H9 (cell line): ENCODE measurements at regions not wholly inside any gene's neighbourhood (a gene's known extent, or its start where the extent isn't known, plus 50 kb on each side); places are given as distances from the start of the nearest gene placed in this dataset.

Experiments used
- DNase-seq: peaks from one replicate; pipeline ENCODE4 v3.0.0-alpha.2; 2017
- H2AFZ ChIP-seq: one replicate; pipeline ENCODE4 v1.6.1; 2013; ENCODE audit warnings: mild to moderate bottlenecking, low read length, control low read depth, moderate library complexity
- H2AK5ac ChIP-seq: 2 replicates; pipeline ENCODE4 v1.6.1; 2013; ENCODE audit warnings: low read length, control low read depth, mixed read lengths; ENCODE audit not compliant: insufficient read length
- H2BK120ac ChIP-seq: one replicate; pipeline ENCODE4 v1.6.1; 2013; ENCODE audit warnings: low read depth, mild to moderate bottlenecking, low read length, control low read depth, inconsistent platforms; ENCODE audit not compliant: poor library complexity, severe bottlenecking
- H2BK12ac ChIP-seq: 2 replicates; pipeline ENCODE4 v1.6.1; 2013; ENCODE audit warnings: low read length, control low read depth, mixed read lengths, low read depth; ENCODE audit not compliant: insufficient read length
- H2BK15ac ChIP-seq: 2 replicates; pipeline ENCODE4 v1.6.1; 2013; ENCODE audit warnings: low read depth, low read length, control low read depth
- H2BK20ac ChIP-seq: one replicate; pipeline ENCODE4 v1.6.1; 2013; ENCODE audit warnings: low read depth, mild to moderate bottlenecking, low read length, control low read depth, inconsistent platforms; ENCODE audit not compliant: poor library complexity, severe bottlenecking
- H2BK5ac ChIP-seq: 2 replicates; pipeline ENCODE4 v1.6.1; 2013; ENCODE audit warnings: low read length, control low read depth, mixed read lengths; ENCODE audit not compliant: insufficient read length
- H3K14ac ChIP-seq: 2 replicates; pipeline ENCODE4 v1.6.1; 2013; ENCODE audit warnings: low read length, control low read depth; ENCODE audit not compliant: insufficient read depth
- H3K18ac ChIP-seq: 2 replicates; pipeline ENCODE4 v1.6.1; 2013; ENCODE audit warnings: low read depth, mild to moderate bottlenecking, mixed read lengths, low read length, control low read depth; ENCODE audit not compliant: insufficient read length
- H3K23ac ChIP-seq: 2 replicates; pipeline ENCODE4 v1.6.1; 2013; ENCODE audit warnings: low read length, control low read depth, mixed read lengths, low read depth; ENCODE audit not compliant: insufficient read length
- H3K23me2 ChIP-seq: 2 replicates; pipeline ENCODE4 v1.6.1; 2013; ENCODE audit warnings: low read depth, mild to moderate bottlenecking, mixed read lengths, low read length, control low read depth; ENCODE audit not compliant: insufficient read length, poor library complexity, severe bottlenecking
- H3K27ac ChIP-seq: 2 replicates; pipeline ENCODE4 v1.5.1; 2013; ENCODE audit warnings: low read length, control low read depth, mixed read lengths, low read depth; ENCODE audit not compliant: insufficient read length
- H3K27me3 ChIP-seq: 2 replicates; pipeline ENCODE4 v1.6.1; 2013; ENCODE audit warnings: low read length, control low read depth, inconsistent platforms; ENCODE audit not compliant: insufficient read depth
- H3K4ac ChIP-seq: 2 replicates; pipeline ENCODE4 v1.6.1; 2013; ENCODE audit warnings: low read depth, mild to moderate bottlenecking, control low read depth, inconsistent platforms, low read length, moderate library complexity
- H3K4me1 ChIP-seq: 2 replicates; pipeline ENCODE4 v1.6.1; 2013; ENCODE audit warnings: low read length, control low read depth, inconsistent platforms; ENCODE audit not compliant: insufficient read depth
- H3K4me2 ChIP-seq: 2 replicates; pipeline ENCODE4 v1.6.1; 2013; ENCODE audit warnings: low read length, control low read depth, mixed read lengths; ENCODE audit not compliant: insufficient read length, insufficient read depth
- H3K56ac ChIP-seq: 2 replicates; pipeline ENCODE4 v1.6.1; 2013; ENCODE audit warnings: low read depth, mild to moderate bottlenecking, mixed read lengths, low read length, control low read depth; ENCODE audit not compliant: insufficient read length
- H3K79me1 ChIP-seq: 2 replicates; pipeline ENCODE4 v1.6.1; 2013; ENCODE audit warnings: low read depth, mild to moderate bottlenecking, moderate library complexity, low read length, control low read depth, inconsistent platforms; ENCODE audit not compliant: insufficient read depth, poor library complexity, severe bottlenecking
- H3K79me2 ChIP-seq: 2 replicates; pipeline ENCODE4 v1.6.1; 2013; ENCODE audit warnings: low read length, control low read depth, inconsistent platforms; ENCODE audit not compliant: insufficient read depth
- H3K9ac ChIP-seq: 2 replicates; pipeline ENCODE4 v1.6.1; 2013; ENCODE audit warnings: low read length, control low read depth, mixed read lengths; ENCODE audit not compliant: insufficient read length; ENCODE audit errors: extremely low read depth
- H3K9me3 ChIP-seq: one replicate; pipeline ENCODE4 v1.6.1; 2013; ENCODE audit warnings: low read depth, low read length, inconsistent platforms; ENCODE audit not compliant: control insufficient read depth
- H3T11ph ChIP-seq: one replicate; pipeline ENCODE4 v1.6.1; 2013; ENCODE audit warnings: mild to moderate bottlenecking, low read length, control low read depth, inconsistent platforms
- H4K20me1 ChIP-seq: one replicate; pipeline ENCODE4 v1.6.1; 2013; ENCODE audit not compliant: control insufficient read depth, insufficient read length, insufficient read depth
- H4K5ac ChIP-seq: 2 replicates; pipeline ENCODE4 v1.6.1; 2013; ENCODE audit warnings: low read depth, mild to moderate bottlenecking, mixed read lengths, low read length, control low read depth; ENCODE audit not compliant: insufficient read length
- H4K8ac ChIP-seq: replicated peaks from 2 replicates; pipeline ENCODE4 v1.6.1; 2013; ENCODE audit warnings: low read length, control low read depth, mixed read lengths, low read depth; ENCODE audit not compliant: insufficient read length
- H4K91ac ChIP-seq: 2 replicates; pipeline ENCODE4 v1.6.1; 2013; ENCODE audit warnings: low read depth, mild to moderate bottlenecking, moderate library complexity, mixed read lengths, low read length, control low read depth; ENCODE audit not compliant: insufficient read length
- H3K27ac Mint-ChIP-seq, 3 experiments: 2 replicates in 2 of 3; 3 replicates in 1 of 3; pipeline ENCODE4 v1.8.0; 2020 to 2021; ENCODE audit warnings: mixed read lengths in 3 of 3, mild to moderate bottlenecking in 1 of 3, moderate library complexity in 1 of 3
- H3K27me3 Mint-ChIP-seq: 2 replicates; pipeline ENCODE4 v1.8.0; 2021; ENCODE audit warnings: low read depth, mild to moderate bottlenecking, moderate library complexity, mixed read lengths
- H3K36me3 Mint-ChIP-seq, 3 experiments: 2 replicates in 2 of 3; 3 replicates in 1 of 3; pipeline ENCODE4 v1.8.0; 2020 to 2021; ENCODE audit warnings: low read depth in 3 of 3, mixed read lengths in 3 of 3; ENCODE audit not compliant: insufficient read depth in 1 of 3
- H3K4me1 Mint-ChIP-seq, 2 experiments: 2 replicates each; pipeline ENCODE4 v1.8.0; 2020; ENCODE audit warnings: mixed read lengths in 2 of 2
- H3K4me3 Mint-ChIP-seq, 2 experiments: 2 replicates in 1 of 2; 3 replicates in 1 of 2; pipeline ENCODE4 v1.8.0; 2020 to 2021; ENCODE audit warnings: mild to moderate bottlenecking in 2 of 2, mixed read lengths in 2 of 2, moderate library complexity in 1 of 2
- H3K9me3 Mint-ChIP-seq, 2 experiments: 2 replicates in 1 of 2; 3 replicates in 1 of 2; pipeline ENCODE4 v1.8.0; 2020; ENCODE audit warnings: mild to moderate bottlenecking in 2 of 2, mixed read lengths in 2 of 2, moderate library complexity in 1 of 2
- WGBS: extraction: QIAGEN DNeasy Blood & Tissue Kit; methylation state at CpG from one replicate; pipeline ENCODE4 v1.1.7; 2013; ENCODE audit warnings: missing lambda C conversion rate, low lambda C conversion rate, mixed read lengths; ENCODE audit not compliant: insufficient read length; ENCODE audit errors: extremely low coverage; 5-methylcytosine and 5-hydroxymethylcytosine counted together
- TF ChIP-seq, protein P1 (sequence below): fragments of 200-600 bp; sonication (generic); conservative IDR thresholded peaks from 3 replicates; pipeline ENCODE4 v1.8.0; 2021; ENCODE audit warnings: antibody characterized with exemption, mild to moderate bottlenecking

DNA sequence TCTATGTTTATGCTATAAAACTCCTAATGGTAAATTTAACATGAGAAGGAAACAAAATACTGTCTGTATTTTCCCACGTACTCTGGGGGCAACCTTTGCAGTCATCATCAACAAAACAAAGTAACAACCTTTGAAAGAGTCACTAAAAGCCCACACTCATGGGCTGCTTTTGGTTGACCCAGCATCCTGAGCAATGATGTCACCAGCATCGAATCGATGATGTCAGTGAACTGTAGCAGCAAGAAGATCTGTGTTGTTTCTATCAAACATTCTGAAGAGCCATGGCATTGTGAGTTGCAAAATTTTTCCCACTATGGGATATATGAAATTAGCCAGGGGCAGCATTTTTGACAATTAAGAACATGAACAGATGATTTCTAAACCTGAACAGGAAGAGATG lies 300.1 kb downstream of the HIVEP2 start:
- Mint-ChIP-seq H3K4me3 (no peak overlapping the region), H3K9me3 (peaks cover 0 to 4% of the 10 kb centered on the region in 2 experiments; a peak in 2 of 5 replicates), H3K4me1 (peaks cover 34 to 38% of the 10 kb centered on the region in 2 experiments), H3K36me3 (no peaks in the 10 kb centered on the region; a peak in 1 of 7 replicates), H3K27me3 (no peaks in the 10 kb centered on the region; the same call in 1 of the 2 replicates), H3K27ac (no peak overlapping the region)
- Histone ChIP-seq H3K79me1 (no peaks in the 10 kb centered on the region), H2AFZ (no peak overlapping the region), H3K18ac (no peak overlapping the region), H3K23me2 (no peaks in the 10 kb centered on the region), H3T11ph (no peak overlapping the region), H2BK12ac (no peak overlapping the region), H4K20me1 (no peaks in the 10 kb centered on the region), H3K27ac (no peak overlapping the region), H3K23ac (no peak overlapping the region), H2AK5ac (no peak overlapping the region), H3K14ac (no peak overlapping the region), H3K4ac (no peak overlapping the region), H3K9ac (no peak overlapping the region), H4K8ac (no peak overlapping the region), H2BK15ac (no peak overlapping the region), H3K27me3 (no peaks in the 10 kb centered on the region), H3K79me2 (no peaks in the 10 kb centered on the region), H3K56ac (no peak overlapping the region), H3K9me3 (no peaks in the 10 kb centered on the region), H4K91ac (no peak overlapping the region), H3K4me2 (no peak overlapping the region), H3K4me1 (peaks cover 10% of the 10 kb centered on the region; the same call in 1 of the 2 replicates), H2BK20ac (no peak overlapping the region), H2BK120ac (no peak overlapping the region), H4K5ac (no peak overlapping the region), H2BK5ac (no peak overlapping the region)
- no CpG with 5 or more reads among the region's 3 CpGs for WGBS
- no peak for DNase-seq
- TF ChIP-seq, protein P1, sequence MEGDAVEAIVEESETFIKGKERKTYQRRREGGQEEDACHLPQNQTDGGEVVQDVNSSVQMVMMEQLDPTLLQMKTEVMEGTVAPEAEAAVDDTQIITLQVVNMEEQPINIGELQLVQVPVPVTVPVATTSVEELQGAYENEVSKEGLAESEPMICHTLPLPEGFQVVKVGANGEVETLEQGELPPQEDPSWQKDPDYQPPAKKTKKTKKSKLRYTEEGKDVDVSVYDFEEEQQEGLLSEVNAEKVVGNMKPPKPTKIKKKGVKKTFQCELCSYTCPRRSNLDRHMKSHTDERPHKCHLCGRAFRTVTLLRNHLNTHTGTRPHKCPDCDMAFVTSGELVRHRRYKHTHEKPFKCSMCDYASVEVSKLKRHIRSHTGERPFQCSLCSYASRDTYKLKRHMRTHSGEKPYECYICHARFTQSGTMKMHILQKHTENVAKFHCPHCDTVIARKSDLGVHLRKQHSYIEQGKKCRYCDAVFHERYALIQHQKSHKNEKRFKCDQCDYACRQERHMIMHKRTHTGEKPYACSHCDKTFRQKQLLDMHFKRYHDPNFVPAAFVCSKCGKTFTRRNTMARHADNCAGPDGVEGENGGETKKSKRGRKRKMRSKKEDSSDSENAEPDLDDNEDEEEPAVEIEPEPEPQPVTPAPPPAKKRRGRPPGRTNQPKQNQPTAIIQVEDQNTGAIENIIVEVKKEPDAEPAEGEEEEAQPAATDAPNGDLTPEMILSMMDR: no peak
